PC-3 (cell line): ENCODE measurements at regions not wholly inside any gene's neighbourhood (a gene's known extent, or its start where the extent isn't known, plus 50 kb on each side); places are given as distances from the start of the nearest gene placed in this dataset.

Experiments
- CTCF ChIP-seq: fragments of 300-600 bp; sonication (generic); conservative IDR thresholded peaks from 2 replicates; pipeline ENCODE4 v1.5.1; 2017; ENCODE audit warnings: antibody characterized with exemption, low read depth, mild to moderate bottlenecking, low read length
- EZH2 ChIP-seq: fragments of 300-600 bp; sonication (generic); IDR thresholded peaks from one replicate; pipeline ENCODE4 v1.6.1; 2017; ENCODE audit warnings: antibody characterized with exemption, mild to moderate bottlenecking, low read length; ENCODE audit not compliant: unreplicated experiment

GRCh38 chr6:56868687-56869086 is 86.2 kb upstream of the BEND6 start:
- TF ChIP-seq CTCF = no peak
- no peak for TF ChIP-seq EZH2
